NCI-H2171 treated with DMSO at 0.1 percent for 48 hours (cell line): ENCODE measurements at regions not wholly inside any gene's neighbourhood (a gene's known extent, or its start where the extent isn't known, plus 50 kb on each side); places are given as distances from the start of the nearest gene placed in this dataset.
"Not testable (repeated sequence)": the region's sequence is repeated elsewhere in the genome, so short reads cannot be mapped to it uniquely, and the experiment has no call there.

Experiments
- DNase-seq: peaks from one replicate; lab custom pipeline; 2025; lab: John Stamatoyannopoulos, UW

GRCh38 chr5:152046361-152046760, 121.7 kb upstream of the GLRA1 start:
- DNase-seq = no peak

GRCh38 chr5:152038856-152039255, 114.2 kb upstream of the GLRA1 start:
- not testable (repeated sequence) for DNase-seq

- DNase-seq = not testable (repeated sequence)
These were observed 101.8 kb upstream of the GLRA1 start for GRCh38 chr5:152026328-152027024.

GRCh38 chr5:152016421-152016820, 91.8 kb upstream of the GLRA1 start:
- no peak for DNase-seq

GRCh38 chr5:152007653-152008335, 83.1 kb upstream of the GLRA1 start:
- DNase-seq = no peak

- DNase-seq = no peak
These were observed 79.4 kb upstream of the GLRA1 start for GRCh38 chr5:152004095-152004494.
